WERI-Rb-1 (cell line): ENCODE measurements at regions not wholly inside any gene's neighbourhood (a gene's known extent, or its start where the extent isn't known, plus 50 kb on each side); places are given as distances from the start of the nearest gene placed in this dataset.

Experiments
- DNase-seq: peaks from one replicate; pipeline ENCODE4 v3.0.0-alpha.2; 2020
- H3K27ac ChIP-seq: fragments of 250-450 bp; sonication (Bioruptor Pico); 2 replicates; pipeline ENCODE4 v1.5.1; 2020; ENCODE audit warnings: mild to moderate bottlenecking, moderate library complexity
- H3K27me3 ChIP-seq: fragments of 250-450 bp; sonication (Bioruptor Pico); 2 replicates; pipeline ENCODE4 v1.5.1; 2021; ENCODE audit warnings: mild to moderate bottlenecking, low read depth, moderate library complexity; ENCODE audit not compliant: insufficient read depth, severe bottlenecking
- H3K36me3 ChIP-seq: fragments of 250-450 bp; sonication (Bioruptor Pico); 2 replicates; pipeline ENCODE4 v1.5.1; 2020; ENCODE audit warnings: mild to moderate bottlenecking, moderate library complexity
- H3K4me3 ChIP-seq: 2 replicates; pipeline ENCODE4 v1.5.1; 2011; ENCODE audit warnings: low read depth, mild to moderate bottlenecking, control low read depth, low read length
- H3K9me3 ChIP-seq: fragments of 250-450 bp; sonication (Bioruptor Pico); 2 replicates; pipeline ENCODE4 v1.5.1; 2021; ENCODE audit warnings: mild to moderate bottlenecking, moderate library complexity; ENCODE audit not compliant: severe bottlenecking
- TF ChIP-seq, protein P1 (sequence below): IDR thresholded peaks from 2 replicates; pipeline ENCODE4 v1.5.1; 2011; ENCODE audit warnings: low read depth, mild to moderate bottlenecking, control low read depth, inconsistent platforms, low read length

DNA sequence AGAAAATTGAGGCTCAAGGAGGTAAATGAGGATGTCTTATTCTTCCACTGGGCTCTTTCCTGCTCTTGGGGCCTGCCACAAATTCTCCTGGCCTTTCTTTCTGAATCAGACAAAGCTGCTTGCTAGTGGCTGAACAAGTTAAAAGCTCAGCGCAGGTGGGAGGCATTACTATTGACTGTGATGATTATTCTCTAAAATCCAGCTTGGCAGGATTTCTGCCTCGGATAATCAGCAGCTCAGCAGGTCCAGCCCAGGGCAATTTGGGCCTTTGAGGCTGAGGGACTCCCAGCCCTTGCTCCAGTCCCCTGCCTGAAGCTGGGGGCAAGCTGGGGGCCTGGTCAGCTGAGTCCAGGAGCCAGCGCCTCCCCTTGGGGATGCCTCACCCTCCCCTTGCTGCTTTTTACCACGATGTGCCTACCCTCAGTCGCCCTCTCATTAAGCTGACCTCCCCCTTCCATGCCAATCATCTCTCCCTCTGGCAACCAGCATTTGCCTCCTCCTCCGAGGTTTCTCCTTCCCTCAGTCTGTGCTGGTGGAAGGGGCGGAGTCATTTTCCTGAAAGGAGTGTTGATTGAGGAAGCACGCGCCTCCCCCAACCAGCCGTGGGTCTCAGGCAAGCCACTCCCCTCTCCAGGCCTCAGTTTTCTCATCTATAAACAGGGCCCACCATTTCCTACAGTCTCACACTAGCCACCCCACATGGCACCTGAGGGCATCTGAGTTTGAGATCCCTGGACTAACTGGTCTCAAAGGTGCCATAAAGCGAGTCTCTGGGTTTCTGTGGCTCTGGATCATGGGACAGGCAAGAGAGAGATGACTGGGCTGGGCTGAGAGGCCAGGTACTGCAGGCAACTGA, 60.6 kb upstream of the PRDM11 start:
- Histone ChIP-seq H3K27ac (peak overlapping the region; percentile 70), H3K27me3 (no peaks in the 10 kb centered on the region), H3K36me3 (no peaks in the 10 kb centered on the region), H3K4me3 (no peak overlapping the region), H3K9me3 (peaks cover 4% of the 10 kb centered on the region)
- TF ChIP-seq, protein P1, sequence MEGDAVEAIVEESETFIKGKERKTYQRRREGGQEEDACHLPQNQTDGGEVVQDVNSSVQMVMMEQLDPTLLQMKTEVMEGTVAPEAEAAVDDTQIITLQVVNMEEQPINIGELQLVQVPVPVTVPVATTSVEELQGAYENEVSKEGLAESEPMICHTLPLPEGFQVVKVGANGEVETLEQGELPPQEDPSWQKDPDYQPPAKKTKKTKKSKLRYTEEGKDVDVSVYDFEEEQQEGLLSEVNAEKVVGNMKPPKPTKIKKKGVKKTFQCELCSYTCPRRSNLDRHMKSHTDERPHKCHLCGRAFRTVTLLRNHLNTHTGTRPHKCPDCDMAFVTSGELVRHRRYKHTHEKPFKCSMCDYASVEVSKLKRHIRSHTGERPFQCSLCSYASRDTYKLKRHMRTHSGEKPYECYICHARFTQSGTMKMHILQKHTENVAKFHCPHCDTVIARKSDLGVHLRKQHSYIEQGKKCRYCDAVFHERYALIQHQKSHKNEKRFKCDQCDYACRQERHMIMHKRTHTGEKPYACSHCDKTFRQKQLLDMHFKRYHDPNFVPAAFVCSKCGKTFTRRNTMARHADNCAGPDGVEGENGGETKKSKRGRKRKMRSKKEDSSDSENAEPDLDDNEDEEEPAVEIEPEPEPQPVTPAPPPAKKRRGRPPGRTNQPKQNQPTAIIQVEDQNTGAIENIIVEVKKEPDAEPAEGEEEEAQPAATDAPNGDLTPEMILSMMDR, result no peak
- DNase-seq, result peak; percentile 64

DNA sequence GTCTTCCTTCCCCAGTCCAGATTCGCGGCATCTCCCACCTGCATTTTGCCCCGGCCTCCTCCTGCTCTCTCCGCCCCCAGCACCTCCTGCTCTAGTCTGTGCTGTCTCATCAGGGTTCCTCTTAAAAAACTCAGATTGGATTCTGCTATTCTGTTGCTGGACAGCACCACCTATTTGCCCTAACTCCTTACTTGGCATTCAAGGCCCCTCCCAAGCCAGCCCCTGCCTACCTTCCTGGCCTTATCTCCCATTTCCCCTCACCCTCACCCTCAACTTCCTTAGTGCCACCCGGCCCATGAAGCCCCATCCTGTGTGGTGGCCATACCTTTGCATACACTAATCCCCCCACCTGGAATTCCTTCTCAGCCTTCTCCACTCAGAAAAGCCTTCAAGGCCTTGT, 59.9 kb upstream of the PRDM11 start:
- Histone ChIP-seq H3K4me3 (no peak overlapping the region), H3K36me3 (no peaks in the 10 kb centered on the region), H3K9me3 (peaks cover 3% of the 10 kb centered on the region), H3K27ac (peak overlapping the region; percentile 70), H3K27me3 (no peaks in the 10 kb centered on the region)
- TF ChIP-seq, protein P1, result no peak
- DNase-seq, result no peak

DNA sequence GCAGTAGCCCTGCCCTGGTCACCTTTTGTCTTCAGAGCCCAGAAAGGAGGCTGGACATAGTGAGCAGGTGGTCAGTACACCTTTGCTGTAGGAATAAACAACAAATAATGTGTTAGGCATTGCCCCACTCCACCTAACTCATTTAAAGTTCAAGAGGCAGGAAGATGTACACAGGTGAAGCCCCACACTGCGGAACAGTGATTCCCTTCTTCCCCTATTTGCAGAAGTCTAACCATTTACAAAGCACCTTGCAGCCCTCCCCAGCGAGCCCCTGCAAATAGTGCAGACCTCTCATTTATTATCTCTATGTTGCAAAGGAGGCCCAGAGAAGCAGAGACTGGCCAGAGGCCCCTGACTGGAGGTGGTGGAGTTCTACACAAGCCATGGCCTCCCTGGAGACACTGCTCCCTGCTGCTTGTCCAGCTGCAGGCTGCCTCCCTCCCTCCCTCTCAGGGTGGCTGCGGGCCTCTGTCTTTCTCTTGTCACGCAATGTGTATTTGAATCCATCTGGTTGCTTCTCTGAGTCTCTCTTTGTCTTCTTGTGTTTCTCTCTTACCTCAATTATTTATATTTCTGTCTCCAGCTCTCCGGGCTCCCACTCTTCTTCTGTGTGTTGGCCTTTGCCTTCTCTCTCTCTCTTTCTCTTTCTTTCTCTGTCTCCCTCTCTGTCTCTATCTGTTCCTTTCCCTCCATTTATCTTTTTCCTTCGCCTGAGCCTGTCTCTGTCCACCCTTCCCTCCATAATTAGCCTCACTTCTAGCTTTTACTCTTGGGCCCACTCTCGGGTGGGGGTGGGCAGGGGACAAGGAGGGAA, 59.1 kb upstream of the PRDM11 start:
- TF ChIP-seq, protein P1, result no peak
- no peaks in the 10 kb centered on the region for H3K9me3 ChIP-seq
- no peaks in the 10 kb centered on the region for H3K36me3 ChIP-seq
- DNase-seq, result peak; percentile 28
- H3K27ac ChIP-seq, result no peak overlapping the region
- no peak overlapping the region for H3K4me3 ChIP-seq
- no peaks in the 10 kb centered on the region for H3K27me3 ChIP-seq

DNA sequence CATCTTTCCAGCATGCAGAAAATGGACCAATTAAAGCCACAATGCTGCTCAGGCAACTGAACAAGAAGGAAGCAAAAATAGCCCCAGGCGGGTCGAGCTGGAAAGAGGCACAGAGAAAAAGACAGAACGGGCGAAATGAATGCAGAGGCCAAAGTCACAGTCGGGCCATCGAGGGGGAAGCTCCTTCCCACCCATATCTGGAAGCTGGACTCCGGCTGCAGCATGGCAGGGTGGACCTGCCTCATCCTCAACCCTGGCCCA, 58.6 kb upstream of the PRDM11 start:
- no peaks in the 10 kb centered on the region for H3K27me3 ChIP-seq
- no peak overlapping the region for H3K27ac ChIP-seq
- no peaks in the 10 kb centered on the region for H3K36me3 ChIP-seq
- TF ChIP-seq, protein P1, result no peak
- H3K9me3 ChIP-seq, result no peaks in the 10 kb centered on the region
- DNase-seq, result no peak
- H3K4me3 ChIP-seq, result no peak overlapping the region

DNA sequence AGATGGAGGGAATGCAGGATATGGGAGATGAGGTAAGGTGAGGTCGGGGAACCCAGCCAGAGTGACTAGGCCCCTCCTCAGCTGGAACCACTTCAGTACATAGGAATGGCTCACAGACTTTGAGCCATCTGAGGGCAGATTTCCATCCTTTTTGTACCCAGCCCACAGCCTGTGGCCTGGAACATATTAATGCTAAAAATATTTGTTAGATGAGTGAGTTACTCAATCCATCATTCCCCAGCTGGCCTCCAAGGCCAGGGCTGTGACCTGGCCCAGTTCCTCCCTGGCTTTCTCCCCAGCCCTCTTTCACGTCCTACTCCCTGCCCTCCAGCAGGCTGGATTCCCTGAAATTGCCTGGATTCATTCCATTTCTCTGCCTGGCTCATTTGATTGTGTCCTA, 57.2 kb upstream of the PRDM11 start:
- DNase-seq, result no peak
- no peaks in the 10 kb centered on the region for H3K9me3 ChIP-seq
- H3K36me3 ChIP-seq, result no peaks in the 10 kb centered on the region
- no peak overlapping the region for H3K27ac ChIP-seq
- TF ChIP-seq, protein P1, result no peak
- H3K27me3 ChIP-seq, result no peaks in the 10 kb centered on the region
- H3K4me3 ChIP-seq, result no peak overlapping the region
